GM23338 (cell line): ENCODE measurements at regions not wholly inside any gene's neighbourhood (a gene's known extent, or its start where the extent isn't known, plus 50 kb on each side); places are given as distances from the start of the nearest gene placed in this dataset.

Experiments
- ATAC-seq: fragments of 200-7000 bp; cut with Tn5 transposase; 3 replicates; pipeline ENCODE4 v1.9.1; 2020
- DNase-seq: peaks from one replicate; pipeline ENCODE4 v3.0.0-alpha.2; 2015; ENCODE audit warnings: low spot score
- H2AFZ ChIP-seq: fragments of 200-600 bp; sonication (generic); 2 replicates; pipeline ENCODE4 v1.8.0; 2016; ENCODE audit warnings: antibody characterized with exemption, mild to moderate bottlenecking, moderate library complexity
- H3F3A ChIP-seq: fragments of 200-600 bp; sonication (generic); replicated peaks from 2 replicates; pipeline ENCODE4 v1.8.0; 2017; ENCODE audit warnings: antibody characterized with exemption, mixed run types, low read depth
- H3K27ac ChIP-seq: fragments of 200-600 bp; sonication (generic); 2 replicates; pipeline ENCODE4 v1.6.1; 2016; ENCODE audit warnings: low read depth
- H3K27me3 ChIP-seq: fragments of 200-600 bp; sonication (generic); 2 replicates; pipeline ENCODE4 v1.8.0; 2016; ENCODE audit warnings: mild to moderate bottlenecking, mixed run types, moderate library complexity; ENCODE audit not compliant: insufficient read depth
- H3K36me3 ChIP-seq: fragments of 200-600 bp; sonication (generic); 2 replicates; pipeline ENCODE4 v1.8.0; 2016; ENCODE audit warnings: mild to moderate bottlenecking; ENCODE audit not compliant: insufficient read depth
- H3K4me1 ChIP-seq: fragments of 200-600 bp; sonication (generic); 2 replicates; pipeline ENCODE4 v1.8.0; 2016; ENCODE audit warnings: mild to moderate bottlenecking, moderate library complexity; ENCODE audit not compliant: insufficient read depth
- H3K4me2 ChIP-seq: fragments of 200-600 bp; sonication (generic); 2 replicates; pipeline ENCODE4 v1.7.1; 2017; ENCODE audit warnings: mixed run types
- H3K4me3 ChIP-seq: fragments of 200-600 bp; sonication (generic); 2 replicates; pipeline ENCODE4 v1.6.1; 2016; ENCODE audit warnings: mixed run types
- H3K79me2 ChIP-seq: fragments of 200-600 bp; sonication (generic); replicated peaks from 2 replicates; pipeline ENCODE4 v1.8.0; 2017; ENCODE audit warnings: mild to moderate bottlenecking; ENCODE audit not compliant: insufficient read depth
- H3K9me2 ChIP-seq: fragments of 200-600 bp; sonication (generic); 2 replicates; pipeline ENCODE4 v1.8.0; 2017; ENCODE audit not compliant: insufficient read depth
- H4K20me1 ChIP-seq: fragments of 200-600 bp; sonication (generic); replicated peaks from 2 replicates; pipeline ENCODE4 v1.8.0; 2017; ENCODE audit warnings: mild to moderate bottlenecking; ENCODE audit not compliant: insufficient read depth
- H3K27ac Mint-ChIP-seq: 2 replicates; pipeline ENCODE4 v1.8.0; 2020; ENCODE audit warnings: inconsistent platforms, mild to moderate bottlenecking, moderate library complexity, mixed read lengths
- H3K27me3 Mint-ChIP-seq: 3 replicates; pipeline ENCODE4 v1.8.0; 2022; ENCODE audit warnings: low read depth, mild to moderate bottlenecking, moderate library complexity, mixed read lengths, inconsistent platforms; ENCODE audit not compliant: insufficient read depth, poor library complexity
- H3K36me3 Mint-ChIP-seq: 3 replicates; pipeline ENCODE4 v1.8.0; 2021; ENCODE audit warnings: low read depth, mild to moderate bottlenecking, inconsistent platforms, moderate library complexity, mixed read lengths
- H3K4me1 Mint-ChIP-seq: 3 replicates; pipeline ENCODE4 v1.8.0; 2020; ENCODE audit warnings: mild to moderate bottlenecking, inconsistent platforms, mixed read lengths
- H3K4me3 Mint-ChIP-seq: 3 replicates; pipeline ENCODE4 v1.8.0; 2021; ENCODE audit warnings: moderate library complexity, mild to moderate bottlenecking, inconsistent platforms, mixed read lengths
- H3K9me3 Mint-ChIP-seq: 3 replicates; pipeline ENCODE4 v1.8.0; 2020; ENCODE audit warnings: moderate library complexity, mild to moderate bottlenecking, inconsistent platforms, mixed read lengths
- CTCF ChIP-seq, 2 experiments: fragments of 200-600 bp in 1 of 2; sonication (generic) in 1 of 2; conservative IDR thresholded peaks; 2 replicates each; pipeline versions ENCODE4 v1.5.1 to v1.6.1; 2016 to 2017; ENCODE audit warnings: antibody characterized with exemption in 2 of 2, low read depth in 2 of 2, mild to moderate bottlenecking in 2 of 2, moderate library complexity in 1 of 2
- ETS1 ChIP-seq: IDR thresholded peaks from 2 replicates; pipeline ENCODE4 v1.6.1; 2016; ENCODE audit warnings: antibody characterized with exemption
- EZH2phosphoT487 ChIP-seq: fragments of 200-600 bp; sonication (generic); IDR thresholded peaks from one replicate; pipeline ENCODE4 v1.8.1; 2018; ENCODE audit warnings: antibody characterized with exemption; ENCODE audit not compliant: unreplicated experiment
- POLR2AphosphoS5 ChIP-seq: IDR thresholded peaks from 2 replicates; pipeline ENCODE4 v1.6.1; 2016; ENCODE audit warnings: antibody characterized with exemption, low read depth
- ZNF114 ChIP-seq: fragments of 250-450 bp; sonication (Bioruptor Pico); IDR thresholded peaks from 2 replicates; pipeline ENCODE4 v1.5.0; 2020; ENCODE audit warnings: mild to moderate bottlenecking, moderate library complexity
- TF ChIP-seq, protein P1 (sequence below): fragments of 250-450 bp; sonication (Bioruptor Pico); IDR thresholded peaks from 2 replicates; pipeline ENCODE4 v1.5.0; 2020; ENCODE audit warnings: mild to moderate bottlenecking, moderate library complexity
- TF ChIP-seq, protein P2 (sequence below): IDR thresholded peaks from one replicate; pipeline ENCODE4 v1.6.1; 2018; ENCODE audit warnings: antibody characterized with exemption; ENCODE audit not compliant: unreplicated experiment

DNA sequence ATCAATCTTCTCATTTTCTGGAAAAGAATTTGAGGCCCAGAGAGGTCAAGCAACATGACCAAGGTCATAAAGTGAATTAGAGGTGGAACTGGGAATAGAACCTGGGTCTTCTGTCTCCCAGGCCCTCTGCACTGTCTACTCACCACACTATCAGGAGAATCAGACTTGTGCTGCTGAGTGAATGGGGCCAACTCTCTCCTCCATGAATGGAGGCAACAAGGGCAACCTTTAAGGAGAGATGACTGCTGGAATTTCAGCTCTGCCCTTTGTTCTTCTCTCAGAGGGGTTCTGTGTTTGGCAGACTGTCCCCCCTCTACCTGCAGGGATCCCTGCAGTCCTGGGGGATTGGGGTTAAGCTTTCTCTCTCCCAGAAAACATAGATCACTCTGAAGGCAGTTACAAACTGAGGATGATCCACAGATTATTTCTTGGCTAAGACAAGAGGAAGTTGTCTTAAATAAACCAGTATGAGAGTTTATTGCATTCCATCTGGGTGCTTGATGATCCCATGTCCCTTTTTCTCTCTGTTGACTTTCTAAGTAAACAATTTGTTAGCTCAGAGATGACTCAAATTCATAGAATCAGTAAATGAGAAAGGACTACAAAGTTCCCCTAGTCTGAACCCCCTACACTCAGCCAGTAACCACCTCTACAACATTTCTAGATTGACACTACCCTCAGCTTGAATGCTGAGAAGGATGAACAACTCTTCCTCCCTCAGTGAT is 99.0 kb upstream of the LIPC start (continued):
- TF ChIP-seq, protein P1, sequence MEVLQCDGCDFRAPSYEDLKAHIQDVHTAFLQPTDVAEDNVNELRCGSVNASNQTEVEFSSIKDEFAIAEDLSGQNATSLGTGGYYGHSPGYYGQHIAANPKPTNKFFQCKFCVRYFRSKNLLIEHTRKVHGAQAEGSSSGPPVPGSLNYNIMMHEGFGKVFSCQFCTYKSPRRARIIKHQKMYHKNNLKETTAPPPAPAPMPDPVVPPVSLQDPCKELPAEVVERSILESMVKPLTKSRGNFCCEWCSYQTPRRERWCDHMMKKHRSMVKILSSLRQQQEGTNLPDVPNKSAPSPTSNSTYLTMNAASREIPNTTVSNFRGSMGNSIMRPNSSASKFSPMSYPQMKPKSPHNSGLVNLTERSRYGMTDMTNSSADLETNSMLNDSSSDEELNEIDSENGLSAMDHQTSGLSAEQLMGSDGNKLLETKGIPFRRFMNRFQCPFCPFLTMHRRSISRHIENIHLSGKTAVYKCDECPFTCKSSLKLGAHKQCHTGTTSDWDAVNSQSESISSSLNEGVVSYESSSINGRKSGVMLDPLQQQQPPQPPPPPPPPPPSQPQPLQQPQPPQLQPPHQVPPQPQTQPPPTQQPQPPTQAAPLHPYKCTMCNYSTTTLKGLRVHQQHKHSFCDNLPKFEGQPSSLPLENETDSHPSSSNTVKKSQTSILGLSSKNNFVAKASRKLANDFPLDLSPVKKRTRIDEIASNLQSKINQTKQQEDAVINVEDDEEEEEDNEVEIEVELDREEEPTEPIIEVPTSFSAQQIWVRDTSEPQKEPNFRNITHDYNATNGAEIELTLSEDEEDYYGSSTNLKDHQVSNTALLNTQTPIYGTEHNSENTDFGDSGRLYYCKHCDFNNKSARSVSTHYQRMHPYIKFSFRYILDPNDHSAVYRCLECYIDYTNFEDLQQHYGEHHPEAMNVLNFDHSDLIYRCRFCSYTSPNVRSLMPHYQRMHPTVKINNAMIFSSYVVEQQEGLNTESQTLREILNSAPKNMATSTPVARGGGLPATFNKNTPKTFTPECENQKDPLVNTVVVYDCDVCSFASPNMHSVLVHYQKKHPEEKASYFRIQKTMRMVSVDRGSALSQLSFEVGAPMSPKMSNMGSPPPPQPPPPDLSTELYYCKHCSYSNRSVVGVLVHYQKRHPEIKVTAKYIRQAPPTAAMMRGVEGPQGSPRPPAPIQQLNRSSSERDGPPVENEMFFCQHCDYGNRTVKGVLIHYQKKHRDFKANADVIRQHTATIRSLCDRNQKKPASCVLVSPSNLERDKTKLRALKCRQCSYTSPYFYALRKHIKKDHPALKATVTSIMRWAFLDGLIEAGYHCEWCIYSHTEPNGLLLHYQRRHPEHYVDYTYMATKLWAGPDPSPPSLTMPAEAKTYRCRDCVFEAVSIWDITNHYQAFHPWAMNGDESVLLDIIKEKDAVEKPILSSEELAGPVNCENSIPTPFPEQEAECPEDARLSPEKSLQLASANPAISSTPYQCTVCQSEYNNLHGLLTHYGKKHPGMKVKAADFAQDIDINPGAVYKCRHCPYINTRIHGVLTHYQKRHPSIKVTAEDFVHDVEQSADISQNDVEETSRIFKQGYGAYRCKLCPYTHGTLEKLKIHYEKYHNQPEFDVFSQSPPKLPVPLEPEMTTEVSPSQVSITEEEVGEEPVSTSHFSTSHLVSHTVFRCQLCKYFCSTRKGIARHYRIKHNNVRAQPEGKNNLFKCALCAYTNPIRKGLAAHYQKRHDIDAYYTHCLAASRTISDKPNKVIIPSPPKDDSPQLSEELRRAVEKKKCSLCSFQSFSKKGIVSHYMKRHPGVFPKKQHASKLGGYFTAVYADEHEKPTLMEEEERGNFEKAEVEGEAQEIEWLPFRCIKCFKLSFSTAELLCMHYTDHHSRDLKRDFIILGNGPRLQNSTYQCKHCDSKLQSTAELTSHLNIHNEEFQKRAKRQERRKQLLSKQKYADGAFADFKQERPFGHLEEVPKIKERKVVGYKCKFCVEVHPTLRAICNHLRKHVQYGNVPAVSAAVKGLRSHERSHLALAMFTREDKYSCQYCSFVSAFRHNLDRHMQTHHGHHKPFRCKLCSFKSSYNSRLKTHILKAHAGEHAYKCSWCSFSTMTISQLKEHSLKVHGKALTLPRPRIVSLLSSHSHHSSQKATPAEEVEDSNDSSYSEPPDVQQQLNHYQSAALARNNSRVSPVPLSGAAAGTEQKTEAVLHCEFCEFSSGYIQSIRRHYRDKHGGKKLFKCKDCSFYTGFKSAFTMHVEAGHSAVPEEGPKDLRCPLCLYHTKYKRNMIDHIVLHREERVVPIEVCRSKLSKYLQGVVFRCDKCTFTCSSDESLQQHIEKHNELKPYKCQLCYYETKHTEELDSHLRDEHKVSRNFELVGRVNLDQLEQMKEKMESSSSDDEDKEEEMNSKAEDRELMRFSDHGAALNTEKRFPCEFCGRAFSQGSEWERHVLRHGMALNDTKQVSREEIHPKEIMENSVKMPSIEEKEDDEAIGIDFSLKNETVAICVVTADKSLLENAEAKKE (CRISPR knock-in tag): no peak
- TF ChIP-seq, protein P2, sequence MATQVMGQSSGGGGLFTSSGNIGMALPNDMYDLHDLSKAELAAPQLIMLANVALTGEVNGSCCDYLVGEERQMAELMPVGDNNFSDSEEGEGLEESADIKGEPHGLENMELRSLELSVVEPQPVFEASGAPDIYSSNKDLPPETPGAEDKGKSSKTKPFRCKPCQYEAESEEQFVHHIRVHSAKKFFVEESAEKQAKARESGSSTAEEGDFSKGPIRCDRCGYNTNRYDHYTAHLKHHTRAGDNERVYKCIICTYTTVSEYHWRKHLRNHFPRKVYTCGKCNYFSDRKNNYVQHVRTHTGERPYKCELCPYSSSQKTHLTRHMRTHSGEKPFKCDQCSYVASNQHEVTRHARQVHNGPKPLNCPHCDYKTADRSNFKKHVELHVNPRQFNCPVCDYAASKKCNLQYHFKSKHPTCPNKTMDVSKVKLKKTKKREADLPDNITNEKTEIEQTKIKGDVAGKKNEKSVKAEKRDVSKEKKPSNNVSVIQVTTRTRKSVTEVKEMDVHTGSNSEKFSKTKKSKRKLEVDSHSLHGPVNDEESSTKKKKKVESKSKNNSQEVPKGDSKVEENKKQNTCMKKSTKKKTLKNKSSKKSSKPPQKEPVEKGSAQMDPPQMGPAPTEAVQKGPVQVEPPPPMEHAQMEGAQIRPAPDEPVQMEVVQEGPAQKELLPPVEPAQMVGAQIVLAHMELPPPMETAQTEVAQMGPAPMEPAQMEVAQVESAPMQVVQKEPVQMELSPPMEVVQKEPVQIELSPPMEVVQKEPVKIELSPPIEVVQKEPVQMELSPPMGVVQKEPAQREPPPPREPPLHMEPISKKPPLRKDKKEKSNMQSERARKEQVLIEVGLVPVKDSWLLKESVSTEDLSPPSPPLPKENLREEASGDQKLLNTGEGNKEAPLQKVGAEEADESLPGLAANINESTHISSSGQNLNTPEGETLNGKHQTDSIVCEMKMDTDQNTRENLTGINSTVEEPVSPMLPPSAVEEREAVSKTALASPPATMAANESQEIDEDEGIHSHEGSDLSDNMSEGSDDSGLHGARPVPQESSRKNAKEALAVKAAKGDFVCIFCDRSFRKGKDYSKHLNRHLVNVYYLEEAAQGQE: no peak

DNA sequence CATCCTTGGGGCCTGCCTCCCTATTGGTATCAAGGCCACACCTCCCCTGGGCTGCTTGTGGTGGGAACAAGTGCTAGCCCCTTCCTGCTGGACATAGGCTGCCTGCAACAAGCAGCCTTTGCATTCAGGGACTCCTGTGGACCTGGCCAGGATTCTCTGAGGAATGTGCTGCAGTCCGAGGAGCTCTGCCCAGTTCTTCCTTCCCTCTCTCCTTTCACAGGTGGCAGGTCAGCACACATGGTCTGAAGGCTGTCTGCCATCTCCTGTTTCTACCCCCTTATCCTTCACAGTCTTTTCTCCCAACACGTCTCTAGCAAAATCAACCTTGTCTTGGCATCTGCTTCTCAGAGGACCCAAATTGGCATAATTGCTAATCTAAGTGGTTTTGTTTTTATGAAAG is 97.0 kb upstream of the LIPC start:
- H3K27ac ChIP-seq: no peak overlapping the region
- ATAC-seq (no peak), DNase-seq (no peak)
- Mint-ChIP-seq H3K36me3 (no peaks in the 10 kb centered on the region; the same call in 2 of the 3 replicates), H3K4me1 (peaks cover 35% of the 10 kb centered on the region), H3K27ac (no peak overlapping the region), H3K9me3 (peaks cover 3% of the 10 kb centered on the region; the same call in 2 of the 3 replicates), H3K4me3 (no peak overlapping the region), H3K27me3 (peaks cover 7% of the 10 kb centered on the region)
- 0 out of 2 replicates have a peak overlapping the region, but pooled peaks have one; percentile 18 for H2AFZ ChIP-seq
- no peaks in the 10 kb centered on the region for H3F3A ChIP-seq
- H3K4me2 ChIP-seq: no peak overlapping the region
- 0 out of 2 replicates have a peak, but pooled peaks cover 2% of the 10 kb centered on the region for H3K9me2 ChIP-seq
- H3K4me3 ChIP-seq: no peak overlapping the region
- no peaks in the 10 kb centered on the region for H3K27me3 ChIP-seq
- H3K79me2 ChIP-seq: no peaks in the 10 kb centered on the region
- peaks cover 33% of the 10 kb centered on the region for H3K4me1 ChIP-seq
- H4K20me1 ChIP-seq: no peaks in the 10 kb centered on the region
- H3K36me3 ChIP-seq: no peaks in the 10 kb centered on the region
- TF ChIP-seq POLR2AphosphoS5: no peak
- no peak for TF ChIP-seq ETS1
- no peak for TF ChIP-seq CTCF (conservative IDR thresholded peaks at IDR 0.05; ENCODE audit: low read depth in 2 of 2)
- TF ChIP-seq ZNF114 (CRISPR knock-in tag): no peak
- no peak for TF ChIP-seq EZH2phosphoT487
- TF ChIP-seq, protein P2: no peak
